Loucy (cell line): ENCODE measurements at regions not wholly inside any gene's neighbourhood (a gene's known extent, or its start where the extent isn't known, plus 50 kb on each side); places are given as distances from the start of the nearest gene placed in this dataset.

Experiments
- H2AFZ ChIP-seq: fragments of 200-600 bp; sonication (generic); 2 replicates; pipeline ENCODE4 v1.6.0; 2016; ENCODE audit warnings: antibody characterized with exemption, mild to moderate bottlenecking, low read length, moderate library complexity
- H3F3A ChIP-seq: fragments of 200-600 bp; 2 replicates; pipeline ENCODE4 v1.6.0; 2016; ENCODE audit warnings: antibody characterized with exemption, low read depth, mild to moderate bottlenecking
- H3K27me3 ChIP-seq: fragments of 200-600 bp; sonication (generic); 2 replicates; pipeline ENCODE4 v1.6.1; 2014; ENCODE audit warnings: low read length, mild to moderate bottlenecking; ENCODE audit not compliant: insufficient read depth, poor library complexity, severe bottlenecking
- H3K36me3 ChIP-seq: fragments of 200-600 bp; sonication (generic); 2 replicates; pipeline ENCODE4 v1.6.1; 2016; ENCODE audit warnings: low read length; ENCODE audit not compliant: insufficient read depth
- H3K4me1 ChIP-seq: fragments of 200-600 bp; sonication (generic); 2 replicates; pipeline ENCODE4 v1.5.1; 2014; ENCODE audit warnings: low read length, mild to moderate bottlenecking; ENCODE audit not compliant: insufficient read depth, poor library complexity, severe bottlenecking
- H3K4me2 ChIP-seq: fragments of 200-600 bp; sonication (generic); 2 replicates; pipeline ENCODE4 v1.6.0; 2014; ENCODE audit warnings: antibody characterized with exemption, low read length, low read depth, mild to moderate bottlenecking; ENCODE audit not compliant: poor library complexity, severe bottlenecking
- H3K4me3 ChIP-seq: fragments of 200-600 bp; sonication (generic); 2 replicates; pipeline ENCODE4 v1.5.1; 2014; ENCODE audit warnings: low read length, mild to moderate bottlenecking, mixed read lengths; ENCODE audit not compliant: poor library complexity, severe bottlenecking
- H3K79me2 ChIP-seq: fragments of 200-600 bp; sonication (generic); 2 replicates; pipeline ENCODE4 v1.6.1; 2014; ENCODE audit warnings: low read length; ENCODE audit not compliant: insufficient read depth
- H3K9ac ChIP-seq: fragments of 200-600 bp; sonication (generic); 2 replicates; pipeline ENCODE4 v1.6.0; 2014; ENCODE audit warnings: mild to moderate bottlenecking, low read depth, low read length, moderate library complexity; ENCODE audit not compliant: poor library complexity, severe bottlenecking
- H3K9me2 ChIP-seq: fragments of 200-600 bp; sonication (generic); replicated peaks from 2 replicates; pipeline ENCODE4 v1.6.1; 2016; ENCODE audit warnings: low read depth, low read length, mixed read lengths
- H3K9me3 ChIP-seq: fragments of 200-600 bp; sonication (generic); 2 replicates; pipeline ENCODE4 v1.6.1; 2014; ENCODE audit warnings: mild to moderate bottlenecking, antibody characterized with exemption, low read length, low read depth; ENCODE audit not compliant: insufficient read depth
- H4K20me1 ChIP-seq: fragments of 200-600 bp; sonication (generic); 2 replicates; pipeline ENCODE4 v1.6.0; 2014; ENCODE audit warnings: antibody characterized with exemption, low read length, mild to moderate bottlenecking; ENCODE audit not compliant: insufficient read depth, poor library complexity, severe bottlenecking
- EZH2phosphoT487 ChIP-seq: fragments of 200-600 bp; IDR thresholded peaks from 2 replicates; pipeline ENCODE4 v1.6.1; 2018; ENCODE audit warnings: antibody characterized with exemption, mild to moderate bottlenecking, moderate library complexity, borderline replicate concordance
- TF ChIP-seq, protein P1 (sequence below): fragments of 200-600 bp; sonication (generic); conservative IDR thresholded peaks from 2 replicates; pipeline ENCODE4 v1.5.1; 2014; ENCODE audit warnings: mild to moderate bottlenecking, antibody characterized with exemption, low read length

DNA sequence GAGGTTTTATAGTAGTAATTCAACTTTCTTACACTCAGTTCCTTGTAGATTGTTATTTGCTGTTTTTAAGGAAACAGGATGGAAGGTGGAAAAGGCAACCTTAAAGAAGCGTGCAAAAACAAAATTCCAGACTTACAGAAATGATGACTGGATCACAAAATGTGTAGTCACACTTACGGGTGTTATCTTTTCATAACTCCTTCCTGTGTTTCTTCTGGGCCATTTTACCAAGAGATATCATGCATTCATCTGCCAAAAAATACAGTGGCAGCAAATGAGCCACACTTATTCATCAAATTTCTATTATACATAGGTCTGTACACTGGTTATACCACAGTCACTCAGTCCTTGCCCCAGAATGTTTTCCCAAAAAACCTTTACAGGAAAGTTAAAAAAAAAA, 94.3 kb upstream of the IL6 start:
- H3K79me2 ChIP-seq = no peaks in the 10 kb centered on the region
- no peak overlapping the region for H2AFZ ChIP-seq
- no peaks in the 10 kb centered on the region for H3K36me3 ChIP-seq
- no peak for TF ChIP-seq EZH2phosphoT487
- TF ChIP-seq, protein P1, sequence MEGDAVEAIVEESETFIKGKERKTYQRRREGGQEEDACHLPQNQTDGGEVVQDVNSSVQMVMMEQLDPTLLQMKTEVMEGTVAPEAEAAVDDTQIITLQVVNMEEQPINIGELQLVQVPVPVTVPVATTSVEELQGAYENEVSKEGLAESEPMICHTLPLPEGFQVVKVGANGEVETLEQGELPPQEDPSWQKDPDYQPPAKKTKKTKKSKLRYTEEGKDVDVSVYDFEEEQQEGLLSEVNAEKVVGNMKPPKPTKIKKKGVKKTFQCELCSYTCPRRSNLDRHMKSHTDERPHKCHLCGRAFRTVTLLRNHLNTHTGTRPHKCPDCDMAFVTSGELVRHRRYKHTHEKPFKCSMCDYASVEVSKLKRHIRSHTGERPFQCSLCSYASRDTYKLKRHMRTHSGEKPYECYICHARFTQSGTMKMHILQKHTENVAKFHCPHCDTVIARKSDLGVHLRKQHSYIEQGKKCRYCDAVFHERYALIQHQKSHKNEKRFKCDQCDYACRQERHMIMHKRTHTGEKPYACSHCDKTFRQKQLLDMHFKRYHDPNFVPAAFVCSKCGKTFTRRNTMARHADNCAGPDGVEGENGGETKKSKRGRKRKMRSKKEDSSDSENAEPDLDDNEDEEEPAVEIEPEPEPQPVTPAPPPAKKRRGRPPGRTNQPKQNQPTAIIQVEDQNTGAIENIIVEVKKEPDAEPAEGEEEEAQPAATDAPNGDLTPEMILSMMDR = no peak
- H3K9me3 ChIP-seq = no peaks in the 10 kb centered on the region
- H3K9me2 ChIP-seq = no peaks in the 10 kb centered on the region
- no peaks in the 10 kb centered on the region for H4K20me1 ChIP-seq
- no peaks in the 10 kb centered on the region for H3K4me1 ChIP-seq
- no peak overlapping the region for H3K4me3 ChIP-seq
- no peaks in the 10 kb centered on the region for H3K27me3 ChIP-seq
- H3K4me2 ChIP-seq = no peak overlapping the region
- no peaks in the 10 kb centered on the region for H3F3A ChIP-seq
- H3K9ac ChIP-seq = no peak overlapping the region

DNA sequence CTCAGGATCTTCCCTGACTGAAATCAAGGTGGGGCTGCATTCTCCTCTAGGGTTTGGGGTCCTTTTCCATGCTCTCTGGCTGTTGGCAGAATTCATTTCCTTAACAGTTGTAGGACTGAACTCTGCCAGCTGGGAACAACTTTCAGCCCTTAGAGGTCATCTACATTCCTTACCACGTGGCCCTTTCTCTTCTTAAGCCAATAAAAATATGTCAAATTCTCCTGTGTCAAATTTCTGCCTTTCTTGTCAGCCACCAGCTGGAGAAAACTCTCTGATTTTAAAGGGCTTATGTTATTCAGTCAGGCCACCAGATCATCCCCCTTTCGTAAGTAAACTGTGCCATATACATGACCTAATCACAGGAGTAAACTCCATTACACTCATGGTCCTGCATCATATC, 95.3 kb upstream of the IL6 start:
- Histone ChIP-seq H3F3A (no peaks in the 10 kb centered on the region), H3K4me1 (no peaks in the 10 kb centered on the region), H3K4me3 (no peak overlapping the region), H2AFZ (no peak overlapping the region), H3K27me3 (no peaks in the 10 kb centered on the region), H3K79me2 (no peaks in the 10 kb centered on the region), H3K9ac (no peak overlapping the region), H3K36me3 (no peaks in the 10 kb centered on the region), H3K9me3 (no peaks in the 10 kb centered on the region), H4K20me1 (no peaks in the 10 kb centered on the region), H3K9me2 (no peaks in the 10 kb centered on the region), H3K4me2 (no peak overlapping the region)
- no peak for TF ChIP-seq EZH2phosphoT487

DNA sequence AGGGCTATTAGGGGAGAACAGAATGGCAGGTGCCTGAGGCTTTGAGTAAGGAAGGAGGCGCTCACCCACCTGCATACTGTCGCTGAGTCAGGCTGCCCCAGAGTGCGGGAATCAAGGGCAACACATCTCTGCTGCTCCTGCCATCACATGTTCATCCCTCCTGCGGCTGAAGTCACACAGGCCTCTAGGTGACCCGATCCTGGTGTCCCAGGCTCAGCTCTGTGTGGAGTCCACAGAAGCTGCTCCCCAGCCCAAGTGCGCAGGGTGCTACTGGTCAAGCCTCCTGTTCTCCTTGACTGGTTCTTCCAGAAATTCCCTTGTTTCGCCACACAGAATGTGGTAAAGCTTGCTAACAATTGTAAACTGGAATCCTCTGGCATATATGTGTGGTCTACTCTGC, 96.9 kb upstream of the IL6 start:
- Histone ChIP-seq H3K79me2 (no peaks in the 10 kb centered on the region), H3K4me3 (no peak overlapping the region), H3K9me2 (no peaks in the 10 kb centered on the region), H3K36me3 (no peaks in the 10 kb centered on the region), H3K4me2 (no peak overlapping the region), H3K4me1 (no peaks in the 10 kb centered on the region), H4K20me1 (no peaks in the 10 kb centered on the region), H2AFZ (no peak overlapping the region), H3K9me3 (no peaks in the 10 kb centered on the region), H3F3A (no peaks in the 10 kb centered on the region), H3K27me3 (no peaks in the 10 kb centered on the region), H3K9ac (no peak overlapping the region)
- TF ChIP-seq EZH2phosphoT487 = no peak
- TF ChIP-seq, protein P1 = no peak

DNA sequence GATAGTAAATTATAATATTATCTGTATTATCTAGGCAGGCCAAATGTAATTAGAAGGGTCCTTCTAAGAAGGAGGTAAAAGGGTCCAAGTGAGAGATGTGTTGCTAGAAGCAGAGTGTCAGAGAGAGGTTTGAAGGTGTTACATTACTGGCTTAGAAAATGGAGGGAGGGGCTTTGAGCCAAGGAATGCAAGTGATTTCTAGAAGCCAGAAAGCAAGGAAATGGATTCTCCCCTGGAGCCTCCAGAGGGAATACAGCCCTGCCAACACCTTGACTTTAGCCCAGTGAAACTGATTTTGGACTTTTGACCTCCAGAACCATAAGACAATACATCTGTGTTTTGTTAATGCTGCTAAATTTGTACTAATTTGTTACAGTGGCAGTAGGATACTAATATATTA, 97.9 kb upstream of the IL6 start:
- Histone ChIP-seq H3F3A (no peaks in the 10 kb centered on the region), H3K4me1 (no peaks in the 10 kb centered on the region), H4K20me1 (no peaks in the 10 kb centered on the region), H3K4me2 (no peak overlapping the region), H2AFZ (no peak overlapping the region), H3K79me2 (no peaks in the 10 kb centered on the region), H3K9ac (no peak overlapping the region), H3K27me3 (no peaks in the 10 kb centered on the region), H3K36me3 (no peaks in the 10 kb centered on the region), H3K4me3 (no peak overlapping the region), H3K9me3 (no peaks in the 10 kb centered on the region), H3K9me2 (no peaks in the 10 kb centered on the region)
- TF ChIP-seq EZH2phosphoT487 = no peak
- TF ChIP-seq, protein P1 = no peak
